PC-9 (cell line): ENCODE measurements at regions not wholly inside any gene's neighbourhood (a gene's known extent, or its start where the extent isn't known, plus 50 kb on each side); places are given as distances from the start of the nearest gene placed in this dataset.
A peak's percentile ranks its signal among the peaks of the same experiment; 100 is the strongest.
"Not testable (repeated sequence)": the region's sequence is repeated elsewhere in the genome, so short reads cannot be mapped to it uniquely, and the experiment has no call there.

ENCODE experiments used
- BruUV-seq: library from RNA; stranded (reverse); fragments of 400-500 nt; replicated peaks from 2 replicates; lab custom pipeline; 2021; lab: Mats Ljungman, UMichigan
- CTCF ChIA-PET: fragments of 300-600 bp; sonication (Branson Sonifier 250); formaldehyde crosslinking; loops from one replicate; lab custom pipeline; 2022; ENCODE audit warnings: antibody characterized with exemption; lab: Charles Lee
- POLR2A ChIA-PET: fragments of 300-600 bp; sonication (Branson Sonifier 250); formaldehyde crosslinking; loops from one replicate; lab custom pipeline; 2022; ENCODE audit warnings: antibody characterized with exemption; ENCODE audit not compliant: unreplicated experiment; lab: Charles Lee
- DNase-seq, 2 experiments: peaks; one replicate each; pipeline versions ENCODE4 v3.0.0 to v3.0.0-alpha.2; 2015 to 2022; ENCODE audit warnings: mixed read lengths in 1 of 2
- H2AFZ ChIP-seq: fragments of 200-600 bp; sonication (generic); 2 replicates; pipeline ENCODE4 v1.8.1; 2017; ENCODE audit warnings: antibody characterized with exemption
- H3F3A ChIP-seq: fragments of 200-600 bp; sonication (generic); 2 replicates; pipeline ENCODE4 v1.8.1; 2017; ENCODE audit warnings: antibody characterized with exemption, mild to moderate bottlenecking, low read depth; ENCODE audit not compliant: insufficient read depth
- H3K27ac ChIP-seq: fragments of 200-600 bp; sonication (generic); 2 replicates; pipeline ENCODE4 v1.6.1; 2016; ENCODE audit warnings: mixed run types
- H3K27me3 ChIP-seq: fragments of 200-600 bp; sonication (generic); 2 replicates; pipeline ENCODE4 v1.6.1; 2016; ENCODE audit warnings: low read depth, mixed run types; ENCODE audit not compliant: insufficient read depth
- H3K36me3 ChIP-seq: fragments of 200-600 bp; sonication (generic); 2 replicates; pipeline ENCODE4 v1.6.1; 2016; ENCODE audit warnings: low read depth, mixed run types
- H3K4me1 ChIP-seq: fragments of 200-600 bp; sonication (generic); replicated peaks from 2 replicates; pipeline ENCODE4 v1.6.1; 2016; ENCODE audit warnings: mixed run types; ENCODE audit not compliant: insufficient read depth
- H3K4me2 ChIP-seq: fragments of 200-600 bp; sonication (generic); 2 replicates; pipeline ENCODE4 v1.6.1; 2017; ENCODE audit warnings: mixed run types
- H3K4me3 ChIP-seq: fragments of 200-600 bp; sonication (generic); 2 replicates; pipeline ENCODE4 v1.6.1; 2016; ENCODE audit warnings: mixed run types
- H3K79me2 ChIP-seq: fragments of 200-600 bp; sonication (generic); 2 replicates; pipeline ENCODE4 v1.6.1; 2017; ENCODE audit warnings: low read depth, mixed run types
- H3K9me2 ChIP-seq: fragments of 200-600 bp; sonication (generic); 2 replicates; pipeline ENCODE4 v1.8.1; 2017; ENCODE audit warnings: mild to moderate bottlenecking; ENCODE audit not compliant: insufficient read depth
- H3K9me3 ChIP-seq: fragments of 200-600 bp; sonication (generic); 2 replicates; pipeline ENCODE4 v1.8.1; 2016; ENCODE audit warnings: low read depth; ENCODE audit not compliant: insufficient read depth
- H4K20me1 ChIP-seq: fragments of 200-600 bp; sonication (generic); 2 replicates; pipeline ENCODE4 v1.8.1; 2017; ENCODE audit not compliant: insufficient read depth
- EZH2 ChIP-seq: fragments of 200-600 bp; sonication (generic); IDR thresholded peaks from 2 replicates; pipeline ENCODE4 v1.8.0; 2017; ENCODE audit warnings: antibody characterized with exemption, low read depth
- intact Hi-C: fragments of 100-400 bp; cut with micrococcal nuclease; formaldehyde crosslinking; loops from one replicate; pipeline ENCODE4 v1.10.0; 2022; ENCODE audit not compliant: unreplicated experiment
- TF ChIP-seq, protein P1 (sequence below): fragments of 200-600 bp; sonication (generic); conservative IDR thresholded peaks from 2 replicates; pipeline ENCODE4 v1.6.1; 2017; ENCODE audit warnings: mixed run types, antibody characterized with exemption, mild to moderate bottlenecking, moderate library complexity

DNA sequence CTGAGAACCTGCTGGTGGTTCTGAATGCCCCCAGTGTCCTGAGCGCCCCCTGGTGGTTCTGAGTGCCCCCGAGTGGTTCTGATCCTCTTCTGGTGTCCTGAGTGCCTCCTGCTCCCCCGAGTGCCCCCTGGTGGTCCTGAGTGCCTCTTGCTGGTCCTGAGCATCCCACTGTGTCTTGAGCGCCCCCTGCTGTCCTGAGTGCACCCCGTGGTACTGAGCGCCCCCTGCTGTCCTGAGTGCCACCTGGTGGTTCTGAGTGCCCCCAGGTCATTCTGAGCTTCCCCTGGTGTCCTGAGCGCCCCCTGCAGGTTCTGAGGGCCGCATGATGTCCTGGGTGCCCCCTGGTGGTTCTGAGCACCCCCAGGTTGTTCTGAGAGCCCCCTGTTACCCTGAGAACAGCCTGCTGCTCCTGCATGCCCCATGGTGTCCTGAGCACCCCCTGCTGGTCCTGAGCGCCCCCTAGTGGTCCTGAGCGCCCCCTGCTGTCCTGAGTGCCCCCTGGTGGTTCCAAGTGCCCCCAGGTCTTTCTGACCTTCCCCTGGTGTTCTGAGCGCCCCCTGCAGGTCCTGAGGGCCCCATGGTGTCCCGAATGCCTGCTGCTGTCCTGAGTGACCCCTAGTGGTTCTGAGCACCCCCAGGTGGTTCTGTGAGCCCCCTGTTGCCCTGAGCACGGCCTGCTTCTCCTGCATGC, 1165.4 kb downstream of the TMEM121 start:
- no peak overlapping the region for H3K4me3 ChIP-seq
- no peaks in the 10 kb centered on the region for H3K27me3 ChIP-seq
- H3K4me1 ChIP-seq: no peaks in the 10 kb centered on the region
- no peaks in the 10 kb centered on the region for H3K9me3 ChIP-seq
- H3K79me2 ChIP-seq: no peaks in the 10 kb centered on the region
- H2AFZ ChIP-seq: no peak overlapping the region
- no TSS peak for BruUV-seq
- H3F3A ChIP-seq: no peaks in the 10 kb centered on the region
- no peak for DNase-seq
- no peak overlapping the region for H3K27ac ChIP-seq
- no peaks in the 10 kb centered on the region for H3K9me2 ChIP-seq
- H3K4me2 ChIP-seq: no peak overlapping the region
- no peaks in the 10 kb centered on the region for H3K36me3 ChIP-seq
- POLR2A ChIA-PET: no interaction called here
- intact Hi-C loops: no loop called here
- CTCF ChIA-PET: no interaction called here
- no peaks in the 10 kb centered on the region for H4K20me1 ChIP-seq
- no peak for TF ChIP-seq EZH2
- TF ChIP-seq, protein P1, sequence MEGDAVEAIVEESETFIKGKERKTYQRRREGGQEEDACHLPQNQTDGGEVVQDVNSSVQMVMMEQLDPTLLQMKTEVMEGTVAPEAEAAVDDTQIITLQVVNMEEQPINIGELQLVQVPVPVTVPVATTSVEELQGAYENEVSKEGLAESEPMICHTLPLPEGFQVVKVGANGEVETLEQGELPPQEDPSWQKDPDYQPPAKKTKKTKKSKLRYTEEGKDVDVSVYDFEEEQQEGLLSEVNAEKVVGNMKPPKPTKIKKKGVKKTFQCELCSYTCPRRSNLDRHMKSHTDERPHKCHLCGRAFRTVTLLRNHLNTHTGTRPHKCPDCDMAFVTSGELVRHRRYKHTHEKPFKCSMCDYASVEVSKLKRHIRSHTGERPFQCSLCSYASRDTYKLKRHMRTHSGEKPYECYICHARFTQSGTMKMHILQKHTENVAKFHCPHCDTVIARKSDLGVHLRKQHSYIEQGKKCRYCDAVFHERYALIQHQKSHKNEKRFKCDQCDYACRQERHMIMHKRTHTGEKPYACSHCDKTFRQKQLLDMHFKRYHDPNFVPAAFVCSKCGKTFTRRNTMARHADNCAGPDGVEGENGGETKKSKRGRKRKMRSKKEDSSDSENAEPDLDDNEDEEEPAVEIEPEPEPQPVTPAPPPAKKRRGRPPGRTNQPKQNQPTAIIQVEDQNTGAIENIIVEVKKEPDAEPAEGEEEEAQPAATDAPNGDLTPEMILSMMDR: no peak; the same call in 1 of the 2 replicates

DNA sequence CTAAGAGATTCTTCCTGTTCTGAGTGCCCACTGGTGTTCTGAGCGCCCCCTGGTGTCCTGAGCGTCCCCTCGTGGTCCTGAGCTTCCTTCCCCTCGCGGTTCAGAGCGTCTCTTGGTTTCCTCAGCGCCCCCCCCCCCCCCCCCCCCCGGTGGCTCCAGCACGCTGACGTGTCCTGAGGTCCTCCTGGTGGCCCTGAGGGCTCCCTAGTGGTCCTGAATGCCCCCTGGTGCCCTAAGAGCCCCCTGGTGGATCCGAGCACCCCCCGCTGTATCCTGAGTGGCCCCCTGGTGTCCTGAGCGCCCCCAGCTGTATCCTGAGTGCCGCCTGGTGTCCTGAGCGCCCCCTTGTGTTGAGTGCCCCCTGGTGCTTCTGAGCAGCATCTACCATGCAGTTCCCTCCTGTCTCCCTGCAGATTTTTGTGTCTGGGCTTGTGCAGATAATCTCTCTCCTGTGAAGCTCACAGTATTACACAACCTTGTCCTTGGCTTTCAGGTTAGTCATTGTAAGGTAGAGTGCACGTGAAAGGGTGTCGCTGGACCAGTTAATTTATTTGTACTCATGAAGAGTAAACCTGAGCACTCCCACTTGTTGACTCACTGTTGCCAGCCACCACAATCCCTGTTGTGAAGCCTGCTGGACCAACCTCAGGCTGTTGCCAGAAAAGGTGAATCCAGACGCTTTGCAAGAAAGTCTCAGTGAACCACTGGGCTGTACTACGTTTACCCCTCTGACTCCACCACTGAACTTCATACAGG, 1168.4 kb downstream of the TMEM121 start:
- H2AFZ ChIP-seq: no peak overlapping the region
- no peaks in the 10 kb centered on the region for H3K36me3 ChIP-seq
- no peak overlapping the region for H3K4me2 ChIP-seq
- H3K4me1 ChIP-seq: no peaks in the 10 kb centered on the region
- no peak for DNase-seq
- intact Hi-C loops: no loop called here
- ChIA-PET POLR2A (no interaction called here), CTCF (interaction anchor here (0.7 kb wide), 1 partner anchor 669 kb away, joined by 7 read pairs; no protein-coding TSS in a partner anchor)
- peaks cover 8% of the 10 kb centered on the region; the same call in 1 of the 2 replicates for H3K27me3 ChIP-seq
- no peaks in the 10 kb centered on the region for H3F3A ChIP-seq
- H3K27ac ChIP-seq: no peak overlapping the region
- H3K9me3 ChIP-seq: no peaks in the 10 kb centered on the region
- no peaks in the 10 kb centered on the region for H3K79me2 ChIP-seq
- H3K9me2 ChIP-seq: no peaks in the 10 kb centered on the region
- BruUV-seq: no TSS peak
- no peak overlapping the region for H3K4me3 ChIP-seq
- no peak for TF ChIP-seq EZH2
- TF ChIP-seq, protein P1: peak; percentile 29; the same call in 1 of the 2 replicates
- no peaks in the 10 kb centered on the region for H4K20me1 ChIP-seq

DNA sequence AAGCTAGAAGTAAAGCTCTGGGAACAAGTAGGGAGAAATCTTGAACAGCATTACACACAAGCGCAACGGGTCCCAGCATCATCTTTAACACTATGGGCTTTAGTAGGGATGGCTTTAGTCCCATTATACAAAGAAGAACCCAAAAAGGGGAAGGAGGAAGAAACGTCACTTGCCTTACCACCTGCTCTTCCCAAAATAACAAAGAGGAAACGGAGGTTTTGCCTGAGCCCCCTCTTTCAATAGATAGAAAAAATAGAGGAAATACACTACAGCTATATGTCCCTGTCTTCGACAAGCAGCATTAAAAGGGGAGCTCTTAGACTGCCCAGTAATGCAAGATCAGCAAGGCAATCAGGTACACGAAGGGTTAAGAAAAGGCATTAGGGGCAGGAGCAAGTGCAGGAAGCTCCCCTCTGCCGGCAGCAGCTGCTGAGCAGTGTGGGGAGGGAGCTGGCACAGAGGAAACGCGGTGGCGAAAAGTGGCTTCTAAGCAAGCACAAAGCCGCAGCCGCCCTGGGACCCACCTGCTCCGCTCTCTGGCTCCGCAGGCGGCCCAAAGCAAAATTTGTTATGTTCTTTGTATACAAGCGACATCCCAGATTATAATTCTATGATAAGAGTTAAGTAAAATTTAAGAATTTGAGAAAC, 1172.4 kb downstream of the TMEM121 start:
- H3K27me3 ChIP-seq, H3K4me1 ChIP-seq, H3K4me3 ChIP-seq, H4K20me1 ChIP-seq, H3F3A ChIP-seq, H3K9me2 ChIP-seq, DNase-seq, H3K27ac ChIP-seq, CTCF ChIA-PET, H3K79me2 ChIP-seq, H3K4me2 ChIP-seq, POLR2A ChIA-PET, H3K9me3 ChIP-seq, H3K36me3 ChIP-seq, BruUV-seq, H2AFZ ChIP-seq, intact Hi-C loops: not testable (repeated sequence)

DNA sequence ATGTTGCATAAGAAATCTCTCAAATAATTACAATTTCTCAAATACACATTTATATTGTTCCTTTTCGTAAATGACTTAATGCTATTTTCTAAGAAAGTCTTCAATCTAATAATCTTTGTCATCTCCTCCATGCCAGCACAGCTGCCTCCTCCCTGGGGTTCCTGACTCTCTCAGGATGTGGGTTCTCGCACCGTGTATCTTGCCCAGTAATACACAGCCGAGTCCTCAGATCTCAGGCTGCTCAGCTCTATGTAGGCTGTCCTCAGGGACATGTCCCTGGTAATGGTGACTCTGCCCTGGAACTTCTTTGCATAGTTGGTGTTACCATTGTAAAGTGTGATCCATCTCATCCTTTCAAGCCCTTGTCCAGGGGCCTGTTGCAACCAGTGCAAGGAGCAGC, 1177.3 kb downstream of the TMEM121 start:
- H3K9me2 ChIP-seq, H3K27ac ChIP-seq, POLR2A ChIA-PET: not testable (repeated sequence)

DNA sequence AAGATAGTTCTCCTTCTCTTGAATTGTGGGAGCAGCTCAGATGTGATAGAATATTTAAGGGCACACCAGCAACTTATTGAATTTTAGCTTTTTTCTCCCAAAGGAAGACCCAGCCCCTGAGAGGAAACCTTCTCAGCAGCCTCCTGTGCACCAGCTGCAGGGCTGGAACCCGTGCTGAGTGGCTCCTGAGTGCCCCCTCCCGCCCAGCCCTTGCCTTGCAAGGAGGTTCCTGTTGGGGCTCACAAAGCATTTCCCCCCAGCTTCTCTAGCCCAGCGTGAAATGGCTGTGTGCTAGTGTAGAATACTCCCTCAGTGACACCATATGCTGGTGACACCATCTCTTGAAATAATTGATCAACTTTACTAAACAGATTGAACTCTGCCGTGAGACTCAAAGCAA, 1180.1 kb downstream of the TMEM121 start:
- H3K4me2 ChIP-seq, POLR2A ChIA-PET, H3K36me3 ChIP-seq, CTCF ChIA-PET, H4K20me1 ChIP-seq, intact Hi-C loops, DNase-seq, BruUV-seq, H3F3A ChIP-seq, H3K4me1 ChIP-seq, H3K27me3 ChIP-seq, H2AFZ ChIP-seq, H3K27ac ChIP-seq, H3K9me3 ChIP-seq, H3K9me2 ChIP-seq, H3K79me2 ChIP-seq, H3K4me3 ChIP-seq: not testable (repeated sequence)

More for the DNA sequence above, 1177.3 kb downstream of the TMEM121 start:
- H3K4me2 ChIP-seq, DNase-seq, CTCF ChIA-PET, H3K4me3 ChIP-seq, intact Hi-C loops, H3K27me3 ChIP-seq, H3F3A ChIP-seq, H3K4me1 ChIP-seq, BruUV-seq, H3K36me3 ChIP-seq, H3K79me2 ChIP-seq, H4K20me1 ChIP-seq, H2AFZ ChIP-seq, H3K9me3 ChIP-seq: not testable (repeated sequence)
